ENCODE measurements at regions not wholly inside any gene's neighbourhood (a gene's known extent, or its start where the extent isn't known, plus 50 kb on each side); places are given as distances from the start of the nearest gene placed in this dataset.

- Histone ChIP-seq H3K27me3 (ENCODE audit: control insufficient read depth, insufficient read depth, low read length) (no peaks in the 10 kb centered on the region), H3K4me3 (ENCODE audit: low read length in 3 of 3) (no peak overlapping the region), H3K27ac (ENCODE audit: low read depth in 2 of 2, low read length in 2 of 2) (no peak overlapping the region), H3K4me1 (ENCODE audit: control insufficient read depth in 2 of 3, insufficient read depth in 2 of 3, low read depth in 1 of 3, low read length in 3 of 3) (no peaks in the 10 kb centered on the region), H3K9me3 (ENCODE audit: control insufficient read depth in 2 of 3, insufficient read depth in 1 of 3, low read length in 3 of 3) (no peaks in the 10 kb centered on the region), H3K9ac (ENCODE audit: low read length in 3 of 3) (no peak overlapping the region), H3K36me3 (ENCODE audit: control insufficient read depth in 2 of 3, insufficient read depth in 3 of 3, low read length in 3 of 3) (no peaks in the 10 kb centered on the region)
- intact Hi-C loops (cut with DNase I): no loop called here
- no peak for TF ChIP-seq CTCF (IDR thresholded peaks at IDR 0.05; ENCODE audit: borderline replicate concordance, extremely low read depth, insufficient read depth)
- FAIRE-seq (no peak), DNase-seq (no peak)
Observed at GRCh38 chr3:153079386-153079785, 82.6 kb upstream of the RAP2B start.

- no peak for TF ChIP-seq CTCF (IDR thresholded peaks at IDR 0.05; ENCODE audit: borderline replicate concordance, extremely low read depth, insufficient read depth)
- DNase-seq (no peak), FAIRE-seq (no peak)
- intact Hi-C loops (cut with DNase I): no loop called here
- Histone ChIP-seq H3K27me3 (ENCODE audit: control insufficient read depth, insufficient read depth, low read length) (no peaks in the 10 kb centered on the region), H3K27ac (ENCODE audit: low read depth in 2 of 2, low read length in 2 of 2) (no peak overlapping the region), H3K36me3 (ENCODE audit: control insufficient read depth in 2 of 3, insufficient read depth in 3 of 3, low read length in 3 of 3) (no peaks in the 10 kb centered on the region), H3K4me1 (ENCODE audit: control insufficient read depth in 2 of 3, insufficient read depth in 2 of 3, low read depth in 1 of 3, low read length in 3 of 3) (no peaks in the 10 kb centered on the region), H3K4me3 (ENCODE audit: low read length in 3 of 3) (no peak overlapping the region), H3K9ac (ENCODE audit: low read length in 3 of 3) (no peak overlapping the region), H3K9me3 (ENCODE audit: control insufficient read depth in 2 of 3, insufficient read depth in 1 of 3, low read length in 3 of 3) (no peaks in the 10 kb centered on the region)
Observed at GRCh38 chr3:153080778-153081240, 81.2 kb upstream of the RAP2B start.

GRCh38 chr3:153084431-153084830 lies 77.6 kb upstream of the RAP2B start:
- intact Hi-C loops (cut with DNase I): no loop called here
- Histone ChIP-seq H3K27ac (ENCODE audit: low read depth in 2 of 2, low read length in 2 of 2) (no peak overlapping the region), H3K9ac (ENCODE audit: low read length in 3 of 3) (no peak overlapping the region), H3K9me3 (ENCODE audit: control insufficient read depth in 2 of 3, insufficient read depth in 1 of 3, low read length in 3 of 3) (no peaks in the 10 kb centered on the region), H3K4me3 (ENCODE audit: low read length in 3 of 3) (no peak overlapping the region), H3K4me1 (ENCODE audit: control insufficient read depth in 2 of 3, insufficient read depth in 2 of 3, low read depth in 1 of 3, low read length in 3 of 3) (no peaks in the 10 kb centered on the region), H3K27me3 (ENCODE audit: control insufficient read depth, insufficient read depth, low read length) (no peaks in the 10 kb centered on the region), H3K36me3 (ENCODE audit: control insufficient read depth in 2 of 3, insufficient read depth in 3 of 3, low read length in 3 of 3) (no peaks in the 10 kb centered on the region)
- DNase-seq (no peak), FAIRE-seq (no peak)
- no peak for TF ChIP-seq CTCF (IDR thresholded peaks at IDR 0.05; ENCODE audit: borderline replicate concordance, extremely low read depth, insufficient read depth)
